WERI-Rb-1 (cell line): ENCODE measurements at regions not wholly inside any gene's neighbourhood (a gene's known extent, or its start where the extent isn't known, plus 50 kb on each side); places are given as distances from the start of the nearest gene placed in this dataset.

Experiments
- DNase-seq: peaks from one replicate; pipeline ENCODE4 v3.0.0-alpha.2; 2020
- H3K27ac ChIP-seq: fragments of 250-450 bp; sonication (Bioruptor Pico); 2 replicates; pipeline ENCODE4 v1.5.1; 2020; ENCODE audit warnings: mild to moderate bottlenecking, moderate library complexity
- H3K27me3 ChIP-seq: fragments of 250-450 bp; sonication (Bioruptor Pico); 2 replicates; pipeline ENCODE4 v1.5.1; 2021; ENCODE audit warnings: mild to moderate bottlenecking, low read depth, moderate library complexity; ENCODE audit not compliant: insufficient read depth, severe bottlenecking
- H3K36me3 ChIP-seq: fragments of 250-450 bp; sonication (Bioruptor Pico); 2 replicates; pipeline ENCODE4 v1.5.1; 2020; ENCODE audit warnings: mild to moderate bottlenecking, moderate library complexity
- H3K4me3 ChIP-seq: 2 replicates; pipeline ENCODE4 v1.5.1; 2011; ENCODE audit warnings: low read depth, mild to moderate bottlenecking, control low read depth, low read length
- H3K9me3 ChIP-seq: fragments of 250-450 bp; sonication (Bioruptor Pico); 2 replicates; pipeline ENCODE4 v1.5.1; 2021; ENCODE audit warnings: mild to moderate bottlenecking, moderate library complexity; ENCODE audit not compliant: severe bottlenecking
- CTCF ChIP-seq: IDR thresholded peaks from 2 replicates; pipeline ENCODE4 v1.5.1; 2011; ENCODE audit warnings: low read depth, mild to moderate bottlenecking, control low read depth, inconsistent platforms, low read length

DNA sequence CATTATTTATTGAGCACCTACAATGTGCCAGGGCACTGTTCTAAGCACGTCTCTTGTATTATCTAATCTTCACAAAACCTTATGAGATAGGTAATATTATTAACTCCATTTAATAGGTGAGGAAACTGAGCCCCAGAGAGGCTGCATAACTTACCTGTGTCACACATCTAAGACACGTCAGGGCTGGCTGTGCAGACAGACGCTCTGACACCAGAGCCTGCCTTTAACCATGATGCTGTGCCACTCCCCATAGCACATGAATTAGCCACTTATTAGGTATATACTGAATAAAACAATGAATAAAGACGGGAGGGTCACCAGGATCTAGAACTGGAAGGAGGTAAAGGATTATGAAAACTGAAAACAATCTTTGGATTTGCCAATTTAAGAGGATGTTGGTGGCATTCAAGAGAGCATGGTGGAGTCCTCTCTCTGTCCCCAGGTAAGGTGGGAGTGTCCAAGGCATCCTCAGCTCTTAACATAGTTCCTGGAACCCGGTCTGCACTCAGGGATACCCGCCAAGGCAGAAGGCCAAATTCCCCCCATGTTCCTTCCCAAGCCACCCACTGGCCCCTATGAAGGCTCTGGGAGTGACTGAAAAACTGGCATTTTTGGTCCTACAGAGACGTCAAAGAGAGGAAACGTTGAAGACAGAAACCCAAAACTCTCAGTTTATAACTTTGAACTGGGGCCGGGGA is 479.7 kb downstream of the FOXO1 start:
- TF ChIP-seq CTCF = no peak
- DNase-seq = no peak
- no peak overlapping the region for H3K4me3 ChIP-seq
- no peaks in the 10 kb centered on the region for H3K27me3 ChIP-seq
- H3K27ac ChIP-seq = 0 out of 2 replicates have a peak overlapping the region, but pooled peaks have one; percentile 14
- no peaks in the 10 kb centered on the region for H3K36me3 ChIP-seq
- no peaks in the 10 kb centered on the region for H3K9me3 ChIP-seq

DNA sequence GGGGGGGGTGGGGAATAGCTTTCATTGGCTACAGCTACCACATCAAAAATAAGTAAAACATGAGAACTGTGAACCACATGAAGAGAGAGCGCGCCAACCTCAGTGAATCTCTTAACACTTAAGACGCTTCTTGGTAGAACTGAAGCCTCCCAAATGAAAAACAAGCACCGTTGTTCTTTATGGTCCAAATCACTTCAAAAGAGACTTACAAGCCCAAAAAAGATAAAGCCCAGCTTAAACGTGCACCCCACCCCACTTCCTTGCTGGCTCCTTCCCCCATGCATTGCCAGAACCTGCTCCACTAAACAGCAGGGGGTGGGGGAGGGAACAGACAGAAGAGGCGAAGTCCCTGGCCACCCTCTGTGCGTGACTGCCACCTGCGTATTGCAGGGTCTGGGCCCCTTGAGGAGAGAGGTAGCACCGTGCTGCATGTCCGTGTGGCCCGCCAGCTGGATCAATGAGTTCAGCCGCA is 479.1 kb downstream of the FOXO1 start:
- no peak overlapping the region for H3K4me3 ChIP-seq
- H3K9me3 ChIP-seq = no peaks in the 10 kb centered on the region
- no peaks in the 10 kb centered on the region for H3K36me3 ChIP-seq
- TF ChIP-seq CTCF = no peak
- DNase-seq = no peak
- H3K27ac ChIP-seq = no peak overlapping the region
- no peaks in the 10 kb centered on the region for H3K27me3 ChIP-seq

DNA sequence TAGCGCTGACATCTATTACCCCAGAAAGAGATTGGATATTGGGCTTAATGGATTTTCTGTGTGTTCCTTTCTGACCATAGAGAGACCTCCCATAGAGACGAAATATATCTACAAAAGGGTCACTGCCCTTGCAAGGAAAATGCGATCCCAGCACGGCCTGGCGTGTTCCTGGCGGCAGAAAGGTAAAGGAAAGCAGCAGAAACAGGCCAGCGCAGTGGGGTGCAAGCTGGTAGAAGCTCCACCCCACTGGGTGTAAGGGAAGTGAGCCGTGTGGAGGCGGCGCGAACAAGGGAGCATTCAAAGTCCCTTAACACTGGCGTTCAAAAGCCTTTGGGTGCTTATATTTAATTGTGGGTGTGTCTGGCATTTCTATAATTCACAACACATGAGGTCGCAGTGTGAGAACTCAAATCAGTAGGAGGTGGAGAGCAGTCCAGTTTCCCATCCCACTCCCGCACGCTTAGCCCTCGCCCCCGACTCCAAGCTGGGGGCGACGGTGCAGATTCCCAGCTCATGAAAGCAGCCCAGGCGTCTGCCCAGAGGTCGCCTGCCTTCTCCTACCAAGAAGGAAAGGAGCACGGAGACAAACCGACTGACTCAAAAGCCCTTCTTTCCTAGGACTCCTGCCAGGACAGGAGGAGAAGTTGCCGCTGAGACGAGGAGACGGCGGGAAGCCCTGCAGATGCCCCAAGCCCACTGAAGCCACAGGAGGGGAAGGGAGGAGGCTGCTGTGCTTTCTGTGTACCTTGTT is 478.4 kb downstream of the FOXO1 start:
- no peak for TF ChIP-seq CTCF
- no peaks in the 10 kb centered on the region for H3K36me3 ChIP-seq
- H3K27ac ChIP-seq = no peak overlapping the region
- H3K9me3 ChIP-seq = no peaks in the 10 kb centered on the region
- no peaks in the 10 kb centered on the region for H3K27me3 ChIP-seq
- no peak overlapping the region for H3K4me3 ChIP-seq
- DNase-seq = no peak

DNA sequence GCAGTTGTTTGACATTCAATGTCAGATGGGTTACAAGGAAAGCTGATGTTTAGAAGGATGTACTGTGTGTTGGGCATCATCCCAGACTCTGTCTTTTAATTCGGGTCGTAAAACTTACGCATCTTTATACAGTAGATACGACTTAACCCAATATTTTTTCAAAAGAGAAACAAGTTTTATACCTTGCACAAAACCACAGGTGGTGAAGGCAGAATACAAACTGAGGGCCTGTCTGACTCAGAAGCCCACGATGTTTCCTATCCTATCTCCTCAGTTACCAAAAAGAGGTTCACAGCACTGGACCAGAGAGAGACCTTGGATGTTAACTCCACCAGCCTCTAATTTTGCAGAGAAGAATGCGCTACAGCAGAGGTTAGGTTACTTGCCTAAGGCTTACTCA is 477.0 kb downstream of the FOXO1 start:
- no peaks in the 10 kb centered on the region for H3K27me3 ChIP-seq
- H3K9me3 ChIP-seq = no peaks in the 10 kb centered on the region
- DNase-seq = no peak
- no peak overlapping the region for H3K27ac ChIP-seq
- H3K36me3 ChIP-seq = no peaks in the 10 kb centered on the region
- H3K4me3 ChIP-seq = no peak overlapping the region
- TF ChIP-seq CTCF = no peak

- DNase-seq = no peak
Measured at GRCh38 chr13:40189898-40190630, 476.4 kb downstream of the FOXO1 start.

More at GRCh38 chr13:40189898-40190630, 476.4 kb downstream of the FOXO1 start:
- Histone ChIP-seq H3K9me3 (no peaks in the 10 kb centered on the region), H3K27me3 (no peaks in the 10 kb centered on the region), H3K36me3 (no peaks in the 10 kb centered on the region), H3K27ac (peak overlapping the region; percentile 33), H3K4me3 (no peak overlapping the region)
- no peak for TF ChIP-seq CTCF
